Type B pancreatic cell (in vitro differentiated cells): ENCODE measurements at regions not wholly inside any gene's neighbourhood (a gene's known extent, or its start where the extent isn't known, plus 50 kb on each side); places are given as distances from the start of the nearest gene placed in this dataset.

Experiments
- DNase-seq: peaks from one replicate; pipeline ENCODE4 v3.0.0; 2021; ENCODE audit warnings: mixed read lengths; ENCODE audit not compliant: unreplicated experiment; ENCODE audit errors: extremely low spot score
- H3K27ac Mint-ChIP-seq: 2 replicates; pipeline ENCODE4 v1.8.0; 2021; ENCODE audit warnings: mild to moderate bottlenecking, mixed read lengths
- H3K27me3 Mint-ChIP-seq: 2 replicates; pipeline ENCODE4 v1.8.0; 2021; ENCODE audit warnings: mixed read lengths
- H3K36me3 Mint-ChIP-seq: 2 replicates; pipeline ENCODE4 v1.8.0; 2021; ENCODE audit warnings: mixed read lengths
- H3K4me1 Mint-ChIP-seq: one replicate; pipeline ENCODE4 v1.8.0; 2021; ENCODE audit warnings: mixed read lengths; ENCODE audit not compliant: unreplicated experiment
- H3K4me3 Mint-ChIP-seq: 2 replicates; pipeline ENCODE4 v1.8.0; 2021; ENCODE audit warnings: mild to moderate bottlenecking, mixed read lengths
- H3K9me3 Mint-ChIP-seq: 2 replicates; pipeline ENCODE4 v1.8.0; 2021; ENCODE audit warnings: mixed read lengths
- CTCF ChIP-seq: fragments of 200-600 bp; sonication (generic); conservative IDR thresholded peaks from 2 replicates; pipeline ENCODE4 v1.5.0; 2021; ENCODE audit warnings: antibody characterized with exemption, mild to moderate bottlenecking

GRCh38 chr5:103941596-103941995 lies 379.0 kb upstream of the NUDT12 start:
- no peak for TF ChIP-seq CTCF
- H3K27ac Mint-ChIP-seq = no peak overlapping the region
- peaks cover 18% of the 10 kb centered on the region for H3K4me1 Mint-ChIP-seq
- no peak overlapping the region for H3K4me3 Mint-ChIP-seq
- H3K27me3 Mint-ChIP-seq = no peaks in the 10 kb centered on the region
- DNase-seq = no peak
- no peaks in the 10 kb centered on the region for H3K9me3 Mint-ChIP-seq
- no peaks in the 10 kb centered on the region for H3K36me3 Mint-ChIP-seq

- Mint-ChIP-seq H3K4me1 (peaks cover 18% of the 10 kb centered on the region), H3K9me3 (peaks cover 5% of the 10 kb centered on the region), H3K36me3 (no peaks in the 10 kb centered on the region), H3K27ac (no peak overlapping the region), H3K27me3 (no peaks in the 10 kb centered on the region), H3K4me3 (no peak overlapping the region)
- TF ChIP-seq CTCF = no peak
- no peak for DNase-seq
These were observed 375.6 kb upstream of the NUDT12 start for GRCh38 chr5:103938146-103938695.

GRCh38 chr5:103929338-103930013 lies 366.9 kb upstream of the NUDT12 start:
- Mint-ChIP-seq H3K4me3 (no peak overlapping the region), H3K27ac (no peak overlapping the region)

GRCh38 chr5:103927739-103928138 lies 365.1 kb upstream of the NUDT12 start:
- Mint-ChIP-seq H3K9me3 (peaks cover 10% of the 10 kb centered on the region), H3K4me1 (peaks cover 5% of the 10 kb centered on the region), H3K27ac (no peak overlapping the region), H3K27me3 (peaks cover 2% of the 10 kb centered on the region), H3K36me3 (peaks cover 3% of the 10 kb centered on the region), H3K4me3 (no peak overlapping the region)
- TF ChIP-seq CTCF = no peak
- DNase-seq = no peak

More at GRCh38 chr5:103929338-103930013, 366.9 kb upstream of the NUDT12 start:
- DNase-seq = no peak
- peaks cover 2% of the 10 kb centered on the region for H3K27me3 Mint-ChIP-seq
- H3K9me3 Mint-ChIP-seq = peaks cover 12% of the 10 kb centered on the region
- no peak for TF ChIP-seq CTCF
- H3K36me3 Mint-ChIP-seq = peaks cover 3% of the 10 kb centered on the region
- H3K4me1 Mint-ChIP-seq = peaks cover 5% of the 10 kb centered on the region

GRCh38 chr5:103923616-103924168 lies 361.1 kb upstream of the NUDT12 start:
- peaks cover 10% of the 10 kb centered on the region for H3K4me1 Mint-ChIP-seq
- peaks cover under 1% of the 10 kb centered on the region for H3K36me3 Mint-ChIP-seq

More at GRCh38 chr5:103923616-103924168, 361.1 kb upstream of the NUDT12 start:
- H3K27me3 Mint-ChIP-seq = peaks cover under 1% of the 10 kb centered on the region
- no peak for DNase-seq
- peaks cover 8% of the 10 kb centered on the region for H3K9me3 Mint-ChIP-seq
- TF ChIP-seq CTCF = no peak
- H3K27ac Mint-ChIP-seq = no peak overlapping the region
- H3K4me3 Mint-ChIP-seq = no peak overlapping the region
